Muscle of leg (tissue), 3 donors: ENCODE measurements at regions not wholly inside any gene's neighbourhood (a gene's known extent, or its start where the extent isn't known, plus 50 kb on each side); places are given as distances from the start of the nearest gene placed in this dataset.

Source experiments
- DNase-seq: peaks from one replicate; pipeline ENCODE4 v3.0.0; 2013
- H3K27ac ChIP-seq: one replicate; pipeline ENCODE4 v1.5.1; 2013; ENCODE audit warnings: mild to moderate bottlenecking, low read length, control low read depth
- H3K27me3 ChIP-seq: one replicate; pipeline ENCODE4 v1.6.1; 2013; ENCODE audit warnings: low read length; ENCODE audit not compliant: control insufficient read depth, insufficient read depth
- H3K36me3 ChIP-seq: one replicate; pipeline ENCODE4 v1.6.1; 2013; ENCODE audit warnings: low read length; ENCODE audit not compliant: control insufficient read depth, insufficient read depth
- H3K4me1 ChIP-seq: one replicate; pipeline ENCODE4 v1.6.1; 2013; ENCODE audit warnings: low read length; ENCODE audit not compliant: control insufficient read depth, insufficient read depth
- H3K4me3 ChIP-seq: one replicate; pipeline ENCODE4 v1.5.1; 2013; ENCODE audit warnings: low read length, control low read depth
- H3K9me3 ChIP-seq: replicated peaks from 2 replicates; pipeline ENCODE4 v1.6.1; 2013; ENCODE audit warnings: low read depth, low read length; ENCODE audit not compliant: control insufficient read depth
- WGBS: methylation state at CpG from one replicate; pipeline ENCODE4 v1.1.5; 2013; ENCODE audit warnings: missing lambda C conversion rate; ENCODE audit not compliant: insufficient coverage; 5-methylcytosine and 5-hydroxymethylcytosine counted together

GRCh38 chr3:194769020-194769643 lies 83.4 kb downstream of the FAM43A start:
- H3K4me3 ChIP-seq: peak overlapping the region; percentile 42
- no peaks in the 10 kb centered on the region for H3K9me3 ChIP-seq
- peak overlapping the region; percentile 63 for H3K27ac ChIP-seq
- H3K27me3 ChIP-seq: peaks cover 3% of the 10 kb centered on the region
- no peaks in the 10 kb centered on the region for H3K36me3 ChIP-seq
- H3K4me1 ChIP-seq: peaks cover 39% of the 10 kb centered on the region
- DNase-seq: peak; percentile 99
- WGBS: 0% methylated on average over 9 of the region's 16 CpGs

GRCh38 chr3:194772241-194773000 lies 86.7 kb downstream of the FAM43A start:
- Histone ChIP-seq H3K4me3 (no peak overlapping the region), H3K36me3 (no peaks in the 10 kb centered on the region), H3K9me3 (no peaks in the 10 kb centered on the region), H3K27ac (no peak overlapping the region), H3K27me3 (peaks cover 12% of the 10 kb centered on the region), H3K4me1 (peaks cover 37% of the 10 kb centered on the region)
- 89% methylated on average over 7 of the region's 13 CpGs for WGBS
- no peak for DNase-seq

GRCh38 chr3:194773216-194773615 lies 87.5 kb downstream of the FAM43A start:
- no peak overlapping the region for H3K27ac ChIP-seq
- peaks cover 15% of the 10 kb centered on the region for H3K27me3 ChIP-seq
- H3K9me3 ChIP-seq: no peaks in the 10 kb centered on the region
- H3K4me3 ChIP-seq: no peak overlapping the region
- WGBS: 16% methylated on average over 5 of the region's 5 CpGs
- H3K36me3 ChIP-seq: no peaks in the 10 kb centered on the region
- peak; percentile 67 for DNase-seq
- H3K4me1 ChIP-seq: peaks cover 35% of the 10 kb centered on the region

GRCh38 chr3:194773771-194774455 lies 88.2 kb downstream of the FAM43A start:
- peak; percentile 84 for DNase-seq
- Histone ChIP-seq H3K4me1 (peaks cover 31% of the 10 kb centered on the region), H3K4me3 (no peak overlapping the region), H3K36me3 (no peaks in the 10 kb centered on the region), H3K27ac (no peak overlapping the region), H3K9me3 (no peaks in the 10 kb centered on the region), H3K27me3 (peaks cover 15% of the 10 kb centered on the region)
- WGBS: 59% methylated on average over 4 of the region's 5 CpGs

GRCh38 chr3:194775266-194775665 lies 89.6 kb downstream of the FAM43A start:
- Histone ChIP-seq H3K4me3 (no peak overlapping the region), H3K4me1 (peaks cover 25% of the 10 kb centered on the region), H3K36me3 (no peaks in the 10 kb centered on the region), H3K9me3 (no peaks in the 10 kb centered on the region), H3K27me3 (peaks cover 15% of the 10 kb centered on the region), H3K27ac (no peak overlapping the region)
- WGBS: 74% methylated on average over 3 of the region's 3 CpGs
- DNase-seq: no peak

GRCh38 chr3:194775731-194776130 lies 90.0 kb downstream of the FAM43A start:
- H3K4me1 ChIP-seq: peaks cover 25% of the 10 kb centered on the region
- H3K27ac ChIP-seq: no peak overlapping the region
- H3K27me3 ChIP-seq: peaks cover 15% of the 10 kb centered on the region
- H3K9me3 ChIP-seq: no peaks in the 10 kb centered on the region
- 82% methylated on average over 2 of the region's 3 CpGs for WGBS
- no peak for DNase-seq
- H3K4me3 ChIP-seq: no peak overlapping the region
- H3K36me3 ChIP-seq: no peaks in the 10 kb centered on the region

GRCh38 chr3:194777729-194778128 lies 92.0 kb downstream of the FAM43A start:
- Histone ChIP-seq H3K36me3 (no peaks in the 10 kb centered on the region), H3K27me3 (peaks cover 12% of the 10 kb centered on the region), H3K4me3 (no peak overlapping the region), H3K4me1 (peaks cover 15% of the 10 kb centered on the region), H3K27ac (no peak overlapping the region), H3K9me3 (no peaks in the 10 kb centered on the region)
- DNase-seq: no peak
- 63% methylated on average over 2 of the region's 5 CpGs for WGBS

- no peaks in the 10 kb centered on the region for H3K36me3 ChIP-seq
These were observed 94.1 kb downstream of the FAM43A start for GRCh38 chr3:194779729-194780224.

GRCh38 chr3:194780706-194781105 lies 95.0 kb downstream of the FAM43A start:
- peaks cover 7% of the 10 kb centered on the region for H3K4me1 ChIP-seq
- H3K27ac ChIP-seq: no peak overlapping the region
- peaks cover 12% of the 10 kb centered on the region for H3K27me3 ChIP-seq
- no peaks in the 10 kb centered on the region for H3K36me3 ChIP-seq
- 93% methylated on average over 5 of the region's 5 CpGs for WGBS
- DNase-seq: no peak
- H3K4me3 ChIP-seq: no peak overlapping the region
- H3K9me3 ChIP-seq: no peaks in the 10 kb centered on the region

More at GRCh38 chr3:194779729-194780224, 94.1 kb downstream of the FAM43A start:
- DNase-seq: no peak
- 71% methylated on average over 3 of the region's 4 CpGs for WGBS
- Histone ChIP-seq H3K4me1 (peaks cover 3% of the 10 kb centered on the region), H3K27me3 (peaks cover 12% of the 10 kb centered on the region), H3K27ac (no peak overlapping the region), H3K4me3 (no peak overlapping the region), H3K9me3 (no peaks in the 10 kb centered on the region)

- Histone ChIP-seq H3K27ac (no peak overlapping the region), H3K4me1 (peaks cover 7% of the 10 kb centered on the region), H3K4me3 (no peak overlapping the region), H3K27me3 (peaks cover 8% of the 10 kb centered on the region), H3K36me3 (no peaks in the 10 kb centered on the region), H3K9me3 (no peaks in the 10 kb centered on the region)
- 67% methylated on average over 1 of the region's 2 CpGs for WGBS
- no peak for DNase-seq
These were observed 95.9 kb downstream of the FAM43A start for GRCh38 chr3:194781617-194782016.
